ENCODE measurements at regions not wholly inside any gene's neighbourhood (a gene's known extent, or its start where the extent isn't known, plus 50 kb on each side); places are given as distances from the start of the nearest gene placed in this dataset.

GRCh38 chr5:24347158-24347557 lies 297.6 kb downstream of the CDH10 start:
- H3K4me1 ChIP-seq (ENCODE audit: control insufficient read depth in 3 of 3, insufficient read depth in 2 of 3, low read depth in 1 of 3, low read length in 2 of 3), result no peaks in the 10 kb centered on the region
- H3K9me3 ChIP-seq (ENCODE audit: control insufficient read depth in 2 of 2, insufficient read depth in 1 of 2, low read depth in 1 of 2, low read length in 1 of 2), result peaks cover 0 to 1% of the 10 kb centered on the region in 2 donors
- DNase-seq (no peak), FAIRE-seq (no peak)
- no peaks in the 10 kb centered on the region for H3K27me3 ChIP-seq (ENCODE audit: control insufficient read depth in 3 of 3, insufficient read depth in 3 of 3, low read length in 3 of 3)
- H3K36me3 ChIP-seq (ENCODE audit: control insufficient read depth in 3 of 3, insufficient read depth in 2 of 3, low read depth in 1 of 3, low read length in 3 of 3), result no peaks in the 10 kb centered on the region
- WGBS, 3 donors, result 70 to 74% (median 71%) methylated on average over 2 of the region's 2 CpGs
- no peak overlapping the region for H3K4me3 ChIP-seq (ENCODE audit: low read depth in 1 of 3, low read length in 3 of 3)
- no peak overlapping the region for H3K27ac ChIP-seq (ENCODE audit: low read depth in 1 of 3, low read length in 2 of 3)

GRCh38 chr5:24351285-24351684 lies 293.5 kb downstream of the CDH10 start:
- 76 to 86% (median 82%) methylated on average over 7 of the region's 7 CpGs for WGBS, 3 donors
- Histone ChIP-seq H3K27ac (ENCODE audit: low read depth in 1 of 3, low read length in 2 of 3) (no peak overlapping the region), H3K36me3 (ENCODE audit: control insufficient read depth in 3 of 3, insufficient read depth in 2 of 3, low read depth in 1 of 3, low read length in 3 of 3) (no peaks in the 10 kb centered on the region), H3K4me1 (ENCODE audit: control insufficient read depth in 3 of 3, insufficient read depth in 2 of 3, low read depth in 1 of 3, low read length in 2 of 3) (no peaks in the 10 kb centered on the region), H3K27me3 (ENCODE audit: control insufficient read depth in 3 of 3, insufficient read depth in 3 of 3, low read length in 3 of 3) (no peaks in the 10 kb centered on the region), H3K4me3 (ENCODE audit: low read depth in 1 of 3, low read length in 3 of 3) (no peak overlapping the region), H3K9me3 (ENCODE audit: control insufficient read depth in 2 of 2, insufficient read depth in 1 of 2, low read depth in 1 of 2, low read length in 1 of 2) (peaks cover 0 to 1% of the 10 kb centered on the region in 2 donors)
- FAIRE-seq (no peak), DNase-seq (no peak)

- no peak for FAIRE-seq
- H3K27ac ChIP-seq (ENCODE audit: low read depth in 1 of 3, low read length in 2 of 3), result no peak overlapping the region
- 89 to 98% (median 91%) methylated on average over 2 of the region's 2 CpGs for WGBS, 3 donors
Observed at GRCh38 chr5:24353016-24353415, 291.8 kb downstream of the CDH10 start.

GRCh38 chr5:24353611-24354010 lies 291.2 kb downstream of the CDH10 start:
- Histone ChIP-seq H3K27me3 (ENCODE audit: control insufficient read depth in 3 of 3, insufficient read depth in 3 of 3, low read length in 3 of 3) (no peaks in the 10 kb centered on the region), H3K4me3 (ENCODE audit: low read depth in 1 of 3, low read length in 3 of 3) (no peak overlapping the region)

More at GRCh38 chr5:24353016-24353415, 291.8 kb downstream of the CDH10 start:
- Histone ChIP-seq H3K36me3 (ENCODE audit: control insufficient read depth in 3 of 3, insufficient read depth in 2 of 3, low read depth in 1 of 3, low read length in 3 of 3) (no peaks in the 10 kb centered on the region), H3K27me3 (ENCODE audit: control insufficient read depth in 3 of 3, insufficient read depth in 3 of 3, low read length in 3 of 3) (no peaks in the 10 kb centered on the region), H3K4me3 (ENCODE audit: low read depth in 1 of 3, low read length in 3 of 3) (no peak overlapping the region), H3K4me1 (ENCODE audit: control insufficient read depth in 3 of 3, insufficient read depth in 2 of 3, low read depth in 1 of 3, low read length in 2 of 3) (no peaks in the 10 kb centered on the region), H3K9me3 (ENCODE audit: control insufficient read depth in 2 of 2, insufficient read depth in 1 of 2, low read depth in 1 of 2, low read length in 1 of 2) (peaks cover 0 to 1% of the 10 kb centered on the region in 2 donors)
- DNase-seq, result no peak

GRCh38 chr5:24363789-24364481 lies 280.8 kb downstream of the CDH10 start:
- FAIRE-seq (no peak), DNase-seq (no peak)
- H3K4me3 ChIP-seq (ENCODE audit: low read depth in 1 of 3, low read length in 3 of 3), result no peak overlapping the region
- WGBS, 3 donors, result 77 to 78% (median 77%) methylated on average over 9 of the region's 9 CpGs
- no peak overlapping the region for H3K27ac ChIP-seq (ENCODE audit: low read depth in 1 of 3, low read length in 2 of 3)
- no peaks in the 10 kb centered on the region for H3K36me3 ChIP-seq (ENCODE audit: control insufficient read depth in 3 of 3, insufficient read depth in 2 of 3, low read depth in 1 of 3, low read length in 3 of 3)
- no peaks in the 10 kb centered on the region for H3K9me3 ChIP-seq (ENCODE audit: control insufficient read depth in 2 of 2, insufficient read depth in 1 of 2, low read depth in 1 of 2, low read length in 1 of 2)
- no peaks in the 10 kb centered on the region for H3K4me1 ChIP-seq (ENCODE audit: control insufficient read depth in 3 of 3, insufficient read depth in 2 of 3, low read depth in 1 of 3, low read length in 2 of 3)
- no peaks in the 10 kb centered on the region for H3K27me3 ChIP-seq (ENCODE audit: control insufficient read depth in 3 of 3, insufficient read depth in 3 of 3, low read length in 3 of 3)

More at GRCh38 chr5:24353611-24354010, 291.2 kb downstream of the CDH10 start:
- no peak overlapping the region for H3K27ac ChIP-seq (ENCODE audit: low read depth in 1 of 3, low read length in 2 of 3)
- H3K36me3 ChIP-seq (ENCODE audit: control insufficient read depth in 3 of 3, insufficient read depth in 2 of 3, low read depth in 1 of 3, low read length in 3 of 3), result no peaks in the 10 kb centered on the region
- DNase-seq, result no peak
- no peak for FAIRE-seq
- H3K4me1 ChIP-seq (ENCODE audit: control insufficient read depth in 3 of 3, insufficient read depth in 2 of 3, low read depth in 1 of 3, low read length in 2 of 3), result no peaks in the 10 kb centered on the region
- H3K9me3 ChIP-seq (ENCODE audit: control insufficient read depth in 2 of 2, insufficient read depth in 1 of 2, low read depth in 1 of 2, low read length in 1 of 2), result peaks cover 0 to 1% of the 10 kb centered on the region in 2 donors

GRCh38 chr5:24364711-24365110 lies 280.1 kb downstream of the CDH10 start:
- FAIRE-seq, result no peak
- WGBS, 3 donors, result 78 to 80% (median 79%) methylated on average over 5 of the region's 5 CpGs
- Histone ChIP-seq H3K27ac (ENCODE audit: low read depth in 1 of 3, low read length in 2 of 3) (no peak overlapping the region), H3K4me1 (ENCODE audit: control insufficient read depth in 3 of 3, insufficient read depth in 2 of 3, low read depth in 1 of 3, low read length in 2 of 3) (no peaks in the 10 kb centered on the region), H3K9me3 (ENCODE audit: control insufficient read depth in 2 of 2, insufficient read depth in 1 of 2, low read depth in 1 of 2, low read length in 1 of 2) (no peaks in the 10 kb centered on the region), H3K36me3 (ENCODE audit: control insufficient read depth in 3 of 3, insufficient read depth in 2 of 3, low read depth in 1 of 3, low read length in 3 of 3) (no peaks in the 10 kb centered on the region), H3K4me3 (ENCODE audit: low read depth in 1 of 3, low read length in 3 of 3) (no peak overlapping the region), H3K27me3 (ENCODE audit: control insufficient read depth in 3 of 3, insufficient read depth in 3 of 3, low read length in 3 of 3) (no peaks in the 10 kb centered on the region)
- no peak for DNase-seq

GRCh38 chr5:24365406-24365805 lies 279.4 kb downstream of the CDH10 start:
- H3K4me3 ChIP-seq (ENCODE audit: low read depth in 1 of 3, low read length in 3 of 3), result no peak overlapping the region
- no peak overlapping the region for H3K27ac ChIP-seq (ENCODE audit: low read depth in 1 of 3, low read length in 2 of 3)
- no peaks in the 10 kb centered on the region for H3K9me3 ChIP-seq (ENCODE audit: control insufficient read depth in 2 of 2, insufficient read depth in 1 of 2, low read depth in 1 of 2, low read length in 1 of 2)
- FAIRE-seq, result no peak
- DNase-seq, result no peak
- no peaks in the 10 kb centered on the region for H3K36me3 ChIP-seq (ENCODE audit: control insufficient read depth in 3 of 3, insufficient read depth in 2 of 3, low read depth in 1 of 3, low read length in 3 of 3)
- H3K27me3 ChIP-seq (ENCODE audit: control insufficient read depth in 3 of 3, insufficient read depth in 3 of 3, low read length in 3 of 3), result no peaks in the 10 kb centered on the region
- 69 to 92% (median 74%) methylated on average over 1 of the region's 1 CpG for WGBS, 3 donors
- no peaks in the 10 kb centered on the region for H3K4me1 ChIP-seq (ENCODE audit: control insufficient read depth in 3 of 3, insufficient read depth in 2 of 3, low read depth in 1 of 3, low read length in 2 of 3)

GRCh38 chr5:24367216-24367615 lies 277.6 kb downstream of the CDH10 start:
- 71 to 86% (median 74%) methylated on average over 3 of the region's 3 CpGs for WGBS, 3 donors
- no peaks in the 10 kb centered on the region for H3K27me3 ChIP-seq (ENCODE audit: control insufficient read depth in 3 of 3, insufficient read depth in 3 of 3, low read length in 3 of 3)
- no peaks in the 10 kb centered on the region for H3K4me1 ChIP-seq (ENCODE audit: control insufficient read depth in 3 of 3, insufficient read depth in 2 of 3, low read depth in 1 of 3, low read length in 2 of 3)
- no peaks in the 10 kb centered on the region for H3K36me3 ChIP-seq (ENCODE audit: control insufficient read depth in 3 of 3, insufficient read depth in 2 of 3, low read depth in 1 of 3, low read length in 3 of 3)
- FAIRE-seq, result no peak
- H3K9me3 ChIP-seq (ENCODE audit: control insufficient read depth in 2 of 2, insufficient read depth in 1 of 2, low read depth in 1 of 2, low read length in 1 of 2), result no peaks in the 10 kb centered on the region
- DNase-seq, result no peak
- H3K4me3 ChIP-seq (ENCODE audit: low read depth in 1 of 3, low read length in 3 of 3), result no peak overlapping the region
- H3K27ac ChIP-seq (ENCODE audit: low read depth in 1 of 3, low read length in 2 of 3), result no peak overlapping the region

- Histone ChIP-seq H3K4me3 (ENCODE audit: low read depth in 1 of 3, low read length in 3 of 3) (no peak overlapping the region), H3K4me1 (ENCODE audit: control insufficient read depth in 3 of 3, insufficient read depth in 2 of 3, low read depth in 1 of 3, low read length in 2 of 3) (no peaks in the 10 kb centered on the region), H3K27me3 (ENCODE audit: control insufficient read depth in 3 of 3, insufficient read depth in 3 of 3, low read length in 3 of 3) (no peaks in the 10 kb centered on the region), H3K27ac (ENCODE audit: low read depth in 1 of 3, low read length in 2 of 3) (no peak overlapping the region), H3K9me3 (ENCODE audit: control insufficient read depth in 2 of 2, insufficient read depth in 1 of 2, low read depth in 1 of 2, low read length in 1 of 2) (no peaks in the 10 kb centered on the region), H3K36me3 (ENCODE audit: control insufficient read depth in 3 of 3, insufficient read depth in 2 of 3, low read depth in 1 of 3, low read length in 3 of 3) (no peaks in the 10 kb centered on the region)
- WGBS, 3 donors, result 30 to 51% (median 45%) methylated on average over 2 of the region's 2 CpGs
- DNase-seq (no peak), FAIRE-seq (no peak)
Observed at GRCh38 chr5:24368115-24368514, 276.7 kb downstream of the CDH10 start.

Data from small intestine (tissue), 7 donors.